Prostate gland (tissue), 2 donors: ENCODE measurements at regions not wholly inside any gene's neighbourhood (a gene's known extent, or its start where the extent isn't known, plus 50 kb on each side); places are given as distances from the start of the nearest gene placed in this dataset.

ENCODE experiments used
- POLR2A ChIP-seq: fragments of 450-650 bp; IDR thresholded peaks from one replicate; pipeline ENCODE4 v1.6.1; 2016; ENCODE audit warnings: antibody characterized with exemption, mild to moderate bottlenecking
- POLR2AphosphoS5 ChIP-seq: sonication (generic); formaldehyde crosslinking; IDR thresholded peaks from one replicate; pipeline ENCODE4 v1.6.1; 2017; ENCODE audit warnings: antibody characterized with exemption
- TF ChIP-seq, protein P1 (sequence below), 4 experiments: fragments of 200-600 bp in 2 of 4; fragments of 450-650 bp in 2 of 4; sonication (generic) in 2 of 4; IDR thresholded peaks; 1 replicate in 3 of 4; 2 replicates in 1 of 4; pipeline ENCODE4 v1.5.1; 2016 to 2019; ENCODE audit warnings: antibody characterized with exemption in 4 of 4, mild to moderate bottlenecking in 2 of 4, moderate library complexity in 2 of 4

DNA sequence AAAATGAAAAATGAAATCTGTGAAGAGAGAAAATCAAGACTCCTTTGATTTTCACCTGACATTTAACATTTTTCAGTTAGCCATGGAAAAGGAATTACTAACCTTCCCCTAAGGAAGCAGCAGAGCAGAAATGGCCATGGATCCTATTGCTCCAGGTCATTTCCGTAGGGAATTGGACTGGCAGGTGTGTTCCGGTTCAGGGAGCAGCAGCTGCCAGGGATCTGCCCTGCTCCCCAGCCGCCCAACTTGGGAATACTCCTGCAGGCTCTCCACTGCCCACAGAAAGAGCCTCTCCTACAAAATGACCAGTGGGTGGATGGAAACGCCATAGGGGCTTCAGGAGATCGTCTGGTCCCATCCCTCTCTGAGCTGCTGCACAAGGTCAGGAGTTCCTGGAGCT is 86.0 kb upstream of the MAPK4 start:
- TF ChIP-seq, protein P1, sequence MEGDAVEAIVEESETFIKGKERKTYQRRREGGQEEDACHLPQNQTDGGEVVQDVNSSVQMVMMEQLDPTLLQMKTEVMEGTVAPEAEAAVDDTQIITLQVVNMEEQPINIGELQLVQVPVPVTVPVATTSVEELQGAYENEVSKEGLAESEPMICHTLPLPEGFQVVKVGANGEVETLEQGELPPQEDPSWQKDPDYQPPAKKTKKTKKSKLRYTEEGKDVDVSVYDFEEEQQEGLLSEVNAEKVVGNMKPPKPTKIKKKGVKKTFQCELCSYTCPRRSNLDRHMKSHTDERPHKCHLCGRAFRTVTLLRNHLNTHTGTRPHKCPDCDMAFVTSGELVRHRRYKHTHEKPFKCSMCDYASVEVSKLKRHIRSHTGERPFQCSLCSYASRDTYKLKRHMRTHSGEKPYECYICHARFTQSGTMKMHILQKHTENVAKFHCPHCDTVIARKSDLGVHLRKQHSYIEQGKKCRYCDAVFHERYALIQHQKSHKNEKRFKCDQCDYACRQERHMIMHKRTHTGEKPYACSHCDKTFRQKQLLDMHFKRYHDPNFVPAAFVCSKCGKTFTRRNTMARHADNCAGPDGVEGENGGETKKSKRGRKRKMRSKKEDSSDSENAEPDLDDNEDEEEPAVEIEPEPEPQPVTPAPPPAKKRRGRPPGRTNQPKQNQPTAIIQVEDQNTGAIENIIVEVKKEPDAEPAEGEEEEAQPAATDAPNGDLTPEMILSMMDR (IDR thresholded peaks at IDR 0.05): no peak
- TF ChIP-seq POLR2AphosphoS5: no peak
- TF ChIP-seq POLR2A: no peak
